ENCODE measurements at regions not wholly inside any gene's neighbourhood (a gene's known extent, or its start where the extent isn't known, plus 50 kb on each side); places are given as distances from the start of the nearest gene placed in this dataset.
"Not testable (repeated sequence)": the region's sequence is repeated elsewhere in the genome, so short reads cannot be mapped to it uniquely, and the experiment has no call there.

DNA sequence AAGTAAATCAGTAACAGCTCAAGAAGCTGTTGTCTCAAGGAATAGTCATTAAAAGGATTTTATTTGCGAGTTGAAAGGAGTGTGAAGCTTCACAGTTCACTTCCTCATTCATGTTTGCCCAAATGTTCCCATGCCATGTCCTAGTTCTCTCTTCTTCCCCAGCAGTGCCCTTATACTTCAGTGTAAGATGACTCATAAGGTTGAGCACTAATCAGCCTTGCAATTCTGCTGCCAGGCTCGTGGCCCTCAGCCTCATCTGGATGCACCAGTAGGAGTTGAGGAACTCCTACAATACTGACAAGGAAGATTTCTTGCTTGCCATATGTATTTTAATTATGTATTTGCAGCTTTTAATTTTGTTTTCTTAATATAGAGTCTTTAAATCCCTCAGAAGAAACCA is 1980.4 kb downstream of the SUCLG1 start:
- no peaks in the 10 kb centered on the region for H3K27me3 ChIP-seq
- no peaks in the 10 kb centered on the region for H3K4me1 ChIP-seq
- H3K27ac ChIP-seq, result no peak overlapping the region
- H3K36me3 ChIP-seq, result no peaks in the 10 kb centered on the region
- no peaks in the 10 kb centered on the region for H3K9me3 ChIP-seq (replicated peaks)
- DNase-seq, result no peak
- no peak overlapping the region for H3K4me3 ChIP-seq

DNA sequence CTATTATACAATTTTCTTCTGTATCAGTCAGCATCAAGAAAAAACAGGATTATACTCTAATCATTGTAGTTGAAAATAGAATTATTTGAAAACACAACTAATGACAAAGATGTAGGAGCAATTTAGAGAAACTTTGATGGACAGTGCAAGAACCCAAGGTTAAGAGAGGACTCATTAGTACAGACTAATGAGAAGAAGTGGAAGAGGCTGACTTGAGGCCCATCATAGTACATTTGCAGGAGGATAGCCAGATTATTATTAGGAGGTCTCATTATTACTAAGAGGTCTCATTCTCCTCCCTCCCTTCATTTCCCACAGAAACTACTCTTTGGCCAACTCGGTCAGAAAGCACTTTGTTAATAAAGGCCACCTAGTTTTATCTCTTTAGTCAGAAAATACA is 1983.0 kb downstream of the SUCLG1 start:
- DNase-seq, result no peak
- Histone ChIP-seq H3K27me3 (no peaks in the 10 kb centered on the region), H3K27ac (no peak overlapping the region), H3K9me3 (replicated peaks) (no peaks in the 10 kb centered on the region), H3K4me1 (no peaks in the 10 kb centered on the region), H3K4me3 (no peak overlapping the region), H3K36me3 (no peaks in the 10 kb centered on the region)

GRCh38 chr2:82428251-82428650 is 2030.8 kb downstream of the SUCLG1 start:
- Histone ChIP-seq H3K4me1 (no peaks in the 10 kb centered on the region), H3K27me3 (no peaks in the 10 kb centered on the region), H3K4me3 (no peak overlapping the region), H3K9me3 (replicated peaks) (no peaks in the 10 kb centered on the region), H3K27ac (no peak overlapping the region), H3K36me3 (no peaks in the 10 kb centered on the region)
- no peak for DNase-seq

- Histone ChIP-seq H3K27me3 (peaks cover 6% of the 10 kb centered on the region; the same call in 1 of the 2 replicates), H3K4me3 (no peak overlapping the region), H3K27ac (no peak overlapping the region), H3K36me3 (no peaks in the 10 kb centered on the region), H3K9me3 (replicated peaks) (no peaks in the 10 kb centered on the region; the same call in 1 of the 2 replicates), H3K4me1 (no peaks in the 10 kb centered on the region)
- DNase-seq, result no peak
Measured at GRCh38 chr2:82412021-82412420, 2047.1 kb downstream of the SUCLG1 start.

- H3K27me3 ChIP-seq, result peaks cover 6% of the 10 kb centered on the region; the same call in 1 of the 2 replicates
- no peak for DNase-seq
- H3K4me3 ChIP-seq, result no peak overlapping the region
- H3K9me3 ChIP-seq (replicated peaks), result no peaks in the 10 kb centered on the region; the same call in 1 of the 2 replicates
- no peaks in the 10 kb centered on the region for H3K36me3 ChIP-seq
- H3K4me1 ChIP-seq, result no peaks in the 10 kb centered on the region
- no peak overlapping the region for H3K27ac ChIP-seq
Measured at GRCh38 chr2:82411071-82411470, 2048.0 kb downstream of the SUCLG1 start.

- H3K9me3 ChIP-seq (replicated peaks), result no peaks in the 10 kb centered on the region
- no peak overlapping the region for H3K4me3 ChIP-seq
- no peaks in the 10 kb centered on the region for H3K36me3 ChIP-seq
- H3K27ac ChIP-seq, result no peak overlapping the region
- H3K27me3 ChIP-seq, result peaks cover 5% of the 10 kb centered on the region; the same call in 1 of the 2 replicates
- DNase-seq, result no peak
- H3K4me1 ChIP-seq, result no peaks in the 10 kb centered on the region
Measured at GRCh38 chr2:82395531-82395930, 2063.5 kb downstream of the SUCLG1 start.

- H3K9me3 ChIP-seq (replicated peaks), result no peaks in the 10 kb centered on the region
- H3K27ac ChIP-seq, result no peak overlapping the region
- no peak for DNase-seq
- no peak overlapping the region for H3K4me3 ChIP-seq
- no peaks in the 10 kb centered on the region for H3K4me1 ChIP-seq
- no peaks in the 10 kb centered on the region for H3K36me3 ChIP-seq
- no peaks in the 10 kb centered on the region for H3K27me3 ChIP-seq
Measured at GRCh38 chr2:82391386-82391785, 2067.7 kb downstream of the SUCLG1 start.

GRCh38 chr2:82355622-82356021 is 2051.1 kb upstream of the LRRTM1 start:
- H3K4me1 ChIP-seq, result no peaks in the 10 kb centered on the region

DNA sequence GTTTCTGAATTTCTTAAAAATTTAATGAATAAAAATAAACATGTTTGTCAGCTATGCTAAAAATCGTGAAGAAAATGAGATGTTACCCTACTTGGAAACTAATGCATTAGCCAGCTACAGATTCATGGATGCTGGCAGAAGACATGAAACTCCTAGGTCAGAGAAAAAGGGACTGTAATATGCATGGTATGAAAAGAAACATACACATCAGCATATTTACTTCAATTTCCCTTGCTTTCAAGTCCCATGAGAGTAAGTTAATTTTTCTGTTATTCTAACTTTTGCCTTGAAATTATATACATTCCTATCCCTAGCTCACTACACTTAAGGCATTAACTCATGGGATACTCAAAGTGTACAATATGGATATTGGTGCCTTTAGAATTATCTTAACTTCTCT is 2041.4 kb upstream of the LRRTM1 start:
- no peaks in the 10 kb centered on the region for H3K27me3 ChIP-seq
- DNase-seq, result no peak
- no peaks in the 10 kb centered on the region for H3K9me3 ChIP-seq (replicated peaks)

More at GRCh38 chr2:82355622-82356021, 2051.1 kb upstream of the LRRTM1 start:
- Histone ChIP-seq H3K27me3 (no peaks in the 10 kb centered on the region; the same call in 1 of the 2 replicates), H3K27ac (no peak overlapping the region), H3K9me3 (replicated peaks) (no peaks in the 10 kb centered on the region), H3K36me3 (no peaks in the 10 kb centered on the region), H3K4me3 (no peak overlapping the region)
- DNase-seq, result no peak

GRCh38 chr2:82344670-82345069 is 2040.1 kb upstream of the LRRTM1 start:
- H3K27me3 ChIP-seq, result no peaks in the 10 kb centered on the region; the same call in 1 of the 2 replicates
- no peaks in the 10 kb centered on the region for H3K4me1 ChIP-seq
- H3K27ac ChIP-seq, result no peak overlapping the region
- no peak overlapping the region for H3K4me3 ChIP-seq
- no peaks in the 10 kb centered on the region for H3K9me3 ChIP-seq (replicated peaks)
- no peaks in the 10 kb centered on the region for H3K36me3 ChIP-seq
- peak in 1 of 2 experiments; percentile 7 for DNase-seq

More for the DNA sequence above, 2041.4 kb upstream of the LRRTM1 start:
- Histone ChIP-seq H3K36me3 (no peaks in the 10 kb centered on the region), H3K4me3 (no peak overlapping the region), H3K4me1 (no peaks in the 10 kb centered on the region), H3K27ac (no peak overlapping the region)

DNA sequence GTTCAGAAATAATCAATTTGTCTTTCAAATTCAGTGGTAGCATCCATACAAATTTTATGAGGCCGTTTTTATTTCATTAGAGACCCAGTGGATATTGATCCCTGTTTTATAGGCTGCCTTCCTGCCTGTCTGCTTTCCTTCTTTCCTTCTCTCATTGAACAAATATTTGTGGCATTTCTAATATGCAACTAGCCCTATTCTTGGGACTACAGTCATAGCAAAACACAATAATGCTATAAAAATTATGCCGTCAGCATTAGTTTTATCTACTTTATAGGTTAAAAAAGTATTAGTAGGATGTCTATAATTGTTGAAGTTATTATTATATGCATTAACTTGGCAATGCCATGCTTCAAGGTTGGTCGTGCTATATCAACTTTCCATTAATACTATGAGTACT is 2037.8 kb upstream of the LRRTM1 start:
- no peaks in the 10 kb centered on the region for H3K36me3 ChIP-seq
- H3K9me3 ChIP-seq (replicated peaks), result no peaks in the 10 kb centered on the region
- DNase-seq, result no peak
- H3K4me1 ChIP-seq, result no peaks in the 10 kb centered on the region
- H3K4me3 ChIP-seq, result no peak overlapping the region
- H3K27ac ChIP-seq, result no peak overlapping the region
- no peaks in the 10 kb centered on the region; the same call in 1 of the 2 replicates for H3K27me3 ChIP-seq

- Histone ChIP-seq H3K4me3 (no peak overlapping the region), H3K4me1 (no peaks in the 10 kb centered on the region), H3K9me3 (replicated peaks) (no peaks in the 10 kb centered on the region), H3K27ac (no peak overlapping the region), H3K36me3 (no peaks in the 10 kb centered on the region), H3K27me3 (no peaks in the 10 kb centered on the region; the same call in 1 of the 2 replicates)
- no peak for DNase-seq
Measured at GRCh38 chr2:82340578-82341053, 2036.1 kb upstream of the LRRTM1 start.

- Histone ChIP-seq H3K4me1 (no peaks in the 10 kb centered on the region), H3K27ac (no peak overlapping the region), H3K27me3 (no peaks in the 10 kb centered on the region; the same call in 1 of the 2 replicates), H3K4me3 (no peak overlapping the region), H3K9me3 (replicated peaks) (no peaks in the 10 kb centered on the region), H3K36me3 (no peaks in the 10 kb centered on the region)
- DNase-seq, result no peak
Measured at GRCh38 chr2:82339805-82340204, 2035.3 kb upstream of the LRRTM1 start.

GRCh38 chr2:82333697-82334096 is 2029.1 kb upstream of the LRRTM1 start:
- Histone ChIP-seq H3K4me3 (no peak overlapping the region), H3K36me3 (no peaks in the 10 kb centered on the region), H3K27ac (no peak overlapping the region), H3K9me3 (replicated peaks) (no peaks in the 10 kb centered on the region), H3K4me1 (no peaks in the 10 kb centered on the region), H3K27me3 (no peaks in the 10 kb centered on the region)
- no peak for DNase-seq

GRCh38 chr2:82330155-82330554 is 2025.6 kb upstream of the LRRTM1 start:
- no peak overlapping the region for H3K4me3 ChIP-seq
- no peaks in the 10 kb centered on the region for H3K9me3 ChIP-seq (replicated peaks)
- no peak for DNase-seq
- no peak overlapping the region for H3K27ac ChIP-seq
- H3K27me3 ChIP-seq, result no peaks in the 10 kb centered on the region
- no peaks in the 10 kb centered on the region for H3K36me3 ChIP-seq
- H3K4me1 ChIP-seq, result no peaks in the 10 kb centered on the region

DNA sequence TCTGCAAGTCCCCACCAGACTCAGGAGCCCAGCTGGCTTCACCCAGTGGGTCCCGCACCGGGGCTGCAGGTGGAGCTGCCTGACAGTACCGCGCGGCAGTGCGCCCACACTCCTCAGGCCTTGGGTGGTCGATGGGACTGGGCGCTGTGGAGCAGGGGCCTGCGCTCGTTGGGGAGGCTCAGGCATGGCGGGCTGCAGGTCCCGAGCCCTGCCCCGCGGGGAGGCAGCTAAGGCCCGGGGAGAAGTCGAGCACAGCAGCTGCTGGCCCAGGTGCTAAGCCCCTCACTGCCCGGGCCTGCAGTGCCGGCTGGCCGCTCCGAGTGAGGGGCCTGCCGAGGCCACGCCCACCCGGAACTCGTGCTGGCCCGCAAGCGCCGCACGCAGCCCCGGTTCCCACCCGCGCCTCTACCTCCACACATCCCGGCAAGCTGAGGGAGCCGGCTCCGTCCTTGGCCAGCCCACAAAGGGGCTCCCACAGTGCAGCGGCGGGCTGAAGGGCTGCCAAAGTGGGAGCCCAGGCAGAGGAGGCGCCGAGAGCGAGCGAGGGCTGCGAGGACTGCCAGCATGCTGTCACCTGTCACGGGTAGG is 2021.7 kb upstream of the LRRTM1 start:
- not testable (repeated sequence) for DNase-seq; H3K36me3 ChIP-seq; H3K27me3 ChIP-seq; H3K4me1 ChIP-seq; H3K27ac ChIP-seq; H3K9me3 ChIP-seq (replicated peaks); H3K4me3 ChIP-seq
